Spinal cord (tissue), 9 donors: ENCODE measurements at regions not wholly inside any gene's neighbourhood (a gene's known extent, or its start where the extent isn't known, plus 50 kb on each side); places are given as distances from the start of the nearest gene placed in this dataset.
"Not testable (repeated sequence)": the region's sequence is repeated elsewhere in the genome, so short reads cannot be mapped to it uniquely, and the experiment has no call there.

Source experiments
- DNase-seq, 6 donors: peaks; one replicate each; pipeline versions ENCODE4 v3.0.0 to v3.0.0-alpha.2; 2013 to 2015; ENCODE audit warnings: low spot score in 6 of 6, low read depth in 4 of 6
- H3K27ac ChIP-seq: one replicate; pipeline ENCODE4 v1.5.1; 2013; ENCODE audit warnings: low read depth, low read length, control low read depth
- H3K27me3 ChIP-seq: one replicate; pipeline ENCODE4 v1.6.1; 2013; ENCODE audit warnings: low read length; ENCODE audit not compliant: control insufficient read depth, insufficient read depth
- H3K36me3 ChIP-seq: one replicate; pipeline ENCODE4 v1.6.1; 2013; ENCODE audit warnings: low read length; ENCODE audit not compliant: control insufficient read depth, insufficient read depth
- H3K4me1 ChIP-seq: one replicate; pipeline ENCODE4 v1.6.1; 2013; ENCODE audit warnings: low read length; ENCODE audit not compliant: control insufficient read depth, insufficient read depth
- H3K4me3 ChIP-seq: one replicate; pipeline ENCODE4 v1.5.1; 2013; ENCODE audit warnings: low read depth, low read length, control low read depth
- H3K9me3 ChIP-seq: one replicate; pipeline ENCODE4 v1.6.1; 2013; ENCODE audit warnings: low read length; ENCODE audit not compliant: control insufficient read depth, insufficient read depth
- WGBS: methylation state at CpG from one replicate; pipeline ENCODE4 v1.1.5; 2013; ENCODE audit warnings: missing lambda C conversion rate; ENCODE audit not compliant: insufficient coverage; 5-methylcytosine and 5-hydroxymethylcytosine counted together
- donor health status: healthy.

- Histone ChIP-seq H3K27ac (no peak overlapping the region), H3K9me3 (peaks cover 3% of the 10 kb centered on the region), H3K27me3 (no peaks in the 10 kb centered on the region), H3K36me3 (no peaks in the 10 kb centered on the region), H3K4me3 (no peak overlapping the region), H3K4me1 (peaks cover 4% of the 10 kb centered on the region)
- no CpG with 5 or more reads among the region's 2 CpGs for WGBS
- DNase-seq = no peak
Observed at GRCh38 chr15:39514933-39515332, 65.9 kb upstream of the THBS1 start.

- Histone ChIP-seq H3K4me1 (peaks cover 3% of the 10 kb centered on the region), H3K4me3 (no peak overlapping the region), H3K36me3 (no peaks in the 10 kb centered on the region), H3K27me3 (no peaks in the 10 kb centered on the region), H3K9me3 (peaks cover 3% of the 10 kb centered on the region), H3K27ac (no peak overlapping the region)
- 100% methylated on average over 2 of the region's 3 CpGs for WGBS
- no peak for DNase-seq
Observed at GRCh38 chr15:39515765-39516164, 65.1 kb upstream of the THBS1 start.

GRCh38 chr15:39517122-39517855 lies 63.6 kb upstream of the THBS1 start:
- H3K4me3 ChIP-seq = no peak overlapping the region
- H3K27me3 ChIP-seq = no peaks in the 10 kb centered on the region
- DNase-seq = no peak
- H3K36me3 ChIP-seq = no peaks in the 10 kb centered on the region
- WGBS = 95% methylated on average over 3 of the region's 6 CpGs
- H3K9me3 ChIP-seq = peaks cover 3% of the 10 kb centered on the region
- peaks cover 3% of the 10 kb centered on the region for H3K4me1 ChIP-seq
- H3K27ac ChIP-seq = no peak overlapping the region

GRCh38 chr15:39523968-39524367 lies 56.9 kb upstream of the THBS1 start:
- not testable (repeated sequence) for DNase-seq, H3K9me3 ChIP-seq, H3K27me3 ChIP-seq, H3K4me3 ChIP-seq, H3K36me3 ChIP-seq, H3K4me1 ChIP-seq, H3K27ac ChIP-seq
- WGBS = 89% methylated on average over 1 of the region's 5 CpGs

- DNase-seq = no peak
- Histone ChIP-seq H3K36me3 (no peaks in the 10 kb centered on the region), H3K27me3 (no peaks in the 10 kb centered on the region), H3K4me1 (no peaks in the 10 kb centered on the region), H3K4me3 (no peak overlapping the region), H3K27ac (no peak overlapping the region), H3K9me3 (no peaks in the 10 kb centered on the region)
- 91% methylated on average over 4 of the region's 4 CpGs for WGBS
Observed at GRCh38 chr15:39529457-39529856, 51.4 kb upstream of the THBS1 start.

- WGBS = 83% methylated on average over 6 of the region's 7 CpGs
Observed at GRCh38 chr15:39530480-39531342, 50.2 kb upstream of the THBS1 start.

More at GRCh38 chr15:39530480-39531342, 50.2 kb upstream of the THBS1 start:
- Histone ChIP-seq H3K27me3 (no peaks in the 10 kb centered on the region), H3K4me3 (no peak overlapping the region), H3K27ac (peak overlapping the region; percentile 21), H3K9me3 (no peaks in the 10 kb centered on the region), H3K4me1 (no peaks in the 10 kb centered on the region), H3K36me3 (no peaks in the 10 kb centered on the region)
- DNase-seq = peak in 2 of 6 donors; percentile 22 to 46
